Esophagus squamous epithelium (tissue), 4 donors: ENCODE measurements at regions not wholly inside any gene's neighbourhood (a gene's known extent, or its start where the extent isn't known, plus 50 kb on each side); places are given as distances from the start of the nearest gene placed in this dataset.
"Not testable (repeated sequence)": the region's sequence is repeated elsewhere in the genome, so short reads cannot be mapped to it uniquely, and the experiment has no call there.

Experiments used
- POLR2A ChIP-seq, 4 donors: fragments of 450-650 bp; IDR thresholded peaks; one replicate each; pipeline ENCODE4 v1.6.1; 2017; ENCODE audit warnings: antibody characterized with exemption in 4 of 4, mild to moderate bottlenecking in 4 of 4, moderate library complexity in 3 of 4
- TF ChIP-seq, protein P1 (sequence below), 6 experiments: fragments of 450-650 bp in 4 of 6; fragments of 200-600 bp in 2 of 6; sonication (generic) in 2 of 6; IDR thresholded peaks; one replicate each; pipeline ENCODE4 v1.5.1; 2016 to 2019; ENCODE audit warnings: antibody characterized with exemption in 6 of 6, mild to moderate bottlenecking in 4 of 6, moderate library complexity in 4 of 6

DNA sequence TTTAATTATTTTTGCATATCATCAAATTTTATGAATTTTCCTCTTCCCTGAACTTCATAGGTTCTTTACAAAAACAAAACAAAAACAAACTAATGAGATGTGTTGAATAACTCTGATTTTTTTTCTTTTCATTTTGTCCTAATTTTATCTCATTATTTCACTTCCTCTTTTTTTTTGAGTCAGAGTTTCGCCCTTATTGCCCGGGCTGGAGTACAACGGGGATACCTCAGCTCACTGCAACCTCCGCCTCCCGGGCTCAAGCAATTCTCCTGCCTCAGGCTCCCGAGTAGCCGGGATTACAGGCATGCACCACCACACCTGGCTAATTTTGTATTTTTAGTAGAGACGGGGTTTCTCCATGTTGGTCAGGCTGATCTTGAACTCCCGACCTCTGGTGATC, 1633.3 kb downstream of the CDH8 start:
- TF ChIP-seq, protein P1, sequence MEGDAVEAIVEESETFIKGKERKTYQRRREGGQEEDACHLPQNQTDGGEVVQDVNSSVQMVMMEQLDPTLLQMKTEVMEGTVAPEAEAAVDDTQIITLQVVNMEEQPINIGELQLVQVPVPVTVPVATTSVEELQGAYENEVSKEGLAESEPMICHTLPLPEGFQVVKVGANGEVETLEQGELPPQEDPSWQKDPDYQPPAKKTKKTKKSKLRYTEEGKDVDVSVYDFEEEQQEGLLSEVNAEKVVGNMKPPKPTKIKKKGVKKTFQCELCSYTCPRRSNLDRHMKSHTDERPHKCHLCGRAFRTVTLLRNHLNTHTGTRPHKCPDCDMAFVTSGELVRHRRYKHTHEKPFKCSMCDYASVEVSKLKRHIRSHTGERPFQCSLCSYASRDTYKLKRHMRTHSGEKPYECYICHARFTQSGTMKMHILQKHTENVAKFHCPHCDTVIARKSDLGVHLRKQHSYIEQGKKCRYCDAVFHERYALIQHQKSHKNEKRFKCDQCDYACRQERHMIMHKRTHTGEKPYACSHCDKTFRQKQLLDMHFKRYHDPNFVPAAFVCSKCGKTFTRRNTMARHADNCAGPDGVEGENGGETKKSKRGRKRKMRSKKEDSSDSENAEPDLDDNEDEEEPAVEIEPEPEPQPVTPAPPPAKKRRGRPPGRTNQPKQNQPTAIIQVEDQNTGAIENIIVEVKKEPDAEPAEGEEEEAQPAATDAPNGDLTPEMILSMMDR (IDR thresholded peaks at IDR 0.05) = not testable (repeated sequence)
- not testable (repeated sequence) for TF ChIP-seq POLR2A (IDR thresholded peaks at IDR 0.05)
